K562 (cell line): ENCODE measurements at regions not wholly inside any gene's neighbourhood (a gene's known extent, or its start where the extent isn't known, plus 50 kb on each side); places are given as distances from the start of the nearest gene placed in this dataset.

Experiments used
- ATAC-seq: fragments of 200-7000 bp; cut with Tn5 transposase; 3 replicates; pipeline ENCODE4 v1.9.1; 2020; ENCODE audit warnings: moderate library complexity
- BruUV-seq: library from RNA; stranded (reverse); fragments of 400-500 nt; replicated peaks from 2 replicates; lab custom pipeline; 2021; lab: Mats Ljungman, UMichigan
- CTCF ChIA-PET: fragments of 300-600 bp; formaldehyde crosslinking; extraction: SDS; loops from one replicate; lab custom pipeline; 2021; ENCODE audit warnings: low intra/inter-chr PET ratio; lab: Yijun Ruan, JAX
- POLR2A ChIA-PET: fragments of 300-600, 350-650 bp; sonication (Branson Sonifier 250); formaldehyde crosslinking; extraction: SDS; loops from one replicate; lab custom pipeline; 2021; ENCODE audit warnings: antibody characterized with exemption, inconsistent platforms; lab: Yijun Ruan, JAX
- DNase-seq, 4 experiments: peaks; one replicate each; pipeline versions ENCODE4 v3.0.0 to v3.0.0-alpha.2; 2011 to 2018; ENCODE audit warnings: low spot score in 3 of 4, mixed read lengths in 3 of 4; ENCODE audit errors: extremely low read depth in 1 of 4
- FAIRE-seq: peaks from 2 replicates; lab custom pipeline; 2011; peaks lifted over from hg19 to GRCh38; lab: Jason Lieb, UNC
- H2AFZ ChIP-seq: 2 replicates; pipeline ENCODE4 v1.6.0; 2011; ENCODE audit warnings: low read depth, low read length, control low read depth, inconsistent platforms
- H3K27ac ChIP-seq: fragments of 200-600 bp; 3 replicates; pipeline ENCODE4 v1.8.0; 2011; ENCODE audit warnings: low read depth, mild to moderate bottlenecking, control low read depth, inconsistent platforms, low read length, moderate library complexity, mixed read lengths; ENCODE audit errors: extremely low read depth
- H3K27me3 ChIP-seq, 2 experiments: fragments of 300-600 bp in 1 of 2; 2 replicates in 1 of 2; 3 replicates in 1 of 2; pipeline versions ENCODE4 v1.6.0 to v1.8.0; 2011; ENCODE audit warnings: inconsistent platforms in 2 of 2, low read length in 2 of 2, mild to moderate bottlenecking in 1 of 2, mixed read lengths in 1 of 2, moderate library complexity in 1 of 2; ENCODE audit not compliant: control insufficient read depth in 2 of 2, insufficient read depth in 2 of 2
- H3K36me3 ChIP-seq: fragments of 300-600 bp; 3 replicates; pipeline ENCODE4 v1.8.0; 2011; ENCODE audit warnings: mild to moderate bottlenecking, low read length, inconsistent platforms; ENCODE audit not compliant: control insufficient read depth, insufficient read depth
- H3K4me1 ChIP-seq, 2 experiments: fragments of 200-600 bp in 1 of 2; replicated peaks in 1 of 2; 2 replicates in 1 of 2; 3 replicates in 1 of 2; pipeline versions ENCODE4 v1.5.1 to v1.8.0; 2011; ENCODE audit warnings: inconsistent platforms in 2 of 2, low read length in 2 of 2, mild to moderate bottlenecking in 1 of 2, mixed read lengths in 1 of 2, moderate library complexity in 1 of 2; ENCODE audit not compliant: control insufficient read depth in 2 of 2, insufficient read depth in 2 of 2
- H3K4me2 ChIP-seq: 2 replicates; pipeline ENCODE4 v1.6.1; 2011; ENCODE audit warnings: low read length, control low read depth, inconsistent platforms, mixed read lengths; ENCODE audit not compliant: insufficient read depth
- H3K4me3 ChIP-seq: fragments of 200-600 bp; sonication (generic), shearing (Covaris generic); 2 replicates; pipeline ENCODE4 v1.5.1; 2016; ENCODE audit warnings: control low read depth, inconsistent platforms
- H3K79me2 ChIP-seq: fragments of 200-600 bp; 3 replicates; pipeline ENCODE4 v1.8.0; 2011; ENCODE audit warnings: low read length, inconsistent platforms; ENCODE audit not compliant: control insufficient read depth, insufficient read depth
- H3K9ac ChIP-seq, 2 experiments: 2 replicates each; pipeline versions ENCODE4 v1.6.0 to v1.6.1; 2011; ENCODE audit warnings: low read depth in 2 of 2, low read length in 2 of 2, control low read depth in 1 of 2, inconsistent platforms in 1 of 2, mild to moderate bottlenecking in 1 of 2, mixed read lengths in 1 of 2; ENCODE audit not compliant: insufficient read depth in 1 of 2
- H3K9me1 ChIP-seq: one replicate; pipeline ENCODE4 v1.6.0; 2011; ENCODE audit warnings: inconsistent platforms, mild to moderate bottlenecking, low read length, moderate library complexity; ENCODE audit not compliant: control insufficient read depth, insufficient read depth
- H3K9me3 ChIP-seq: replicated peaks from 2 replicates; pipeline ENCODE4 v1.5.1; 2011; ENCODE audit warnings: low read depth, low read length, inconsistent platforms; ENCODE audit not compliant: control insufficient read depth, insufficient read depth
- H4K20me1 ChIP-seq: replicated peaks from 2 replicates; pipeline ENCODE4 v1.6.1; 2011; ENCODE audit warnings: low read length, inconsistent platforms, mixed read lengths; ENCODE audit not compliant: control insufficient read depth, insufficient read depth
- AFF1 ChIP-seq, 2 experiments: fragments of 450-650 bp; IDR thresholded peaks; 2 replicates each; pipeline ENCODE4 v1.6.1; 2018; ENCODE audit warnings: mild to moderate bottlenecking in 2 of 2, low read depth in 1 of 2; ENCODE audit not compliant: partially characterized antibody in 2 of 2
- E2F6 ChIP-seq, 2 experiments: IDR thresholded peaks; 2 replicates each; pipeline ENCODE4 v1.6.1; 2011; ENCODE audit warnings: borderline replicate concordance in 1 of 2, control low read depth in 1 of 2, low read depth in 1 of 2, low read length in 1 of 2, mild to moderate bottlenecking in 1 of 2, mixed read lengths in 1 of 2, moderate library complexity in 1 of 2; ENCODE audit not compliant: insufficient read depth in 1 of 2, insufficient read length in 1 of 2, poor library complexity in 1 of 2, severe bottlenecking in 1 of 2; ENCODE audit errors: extremely low read depth in 1 of 2
- ELF2 ChIP-seq: fragments of 250-450 bp; sonication (Bioruptor Pico); IDR thresholded peaks from 2 replicates; pipeline ENCODE4 v1.5.0; 2021; ENCODE audit warnings: mild to moderate bottlenecking
- TAF15 ChIP-seq: fragments of 200-400 bp; formaldehyde crosslinking; IDR thresholded peaks from 2 replicates; pipeline ENCODE4 v1.6.1; 2017; ENCODE audit warnings: mild to moderate bottlenecking, low read depth, low read length, moderate library complexity
- TAF9B ChIP-seq: fragments of 450-650 bp; IDR thresholded peaks from 2 replicates; pipeline ENCODE4 v1.6.1; 2018; ENCODE audit warnings: mild to moderate bottlenecking; ENCODE audit not compliant: partially characterized antibody
- ZBTB12 ChIP-seq: fragments of 250-450 bp; sonication (Bioruptor Pico); IDR thresholded peaks from 2 replicates; pipeline ENCODE4 v1.4.0; 2020
- ZBTB8A ChIP-seq: fragments of 450-650 bp; IDR thresholded peaks from 2 replicates; pipeline ENCODE4 v1.6.1; 2018; ENCODE audit warnings: mild to moderate bottlenecking, moderate library complexity; ENCODE audit not compliant: partially characterized antibody
- ZNF395 ChIP-seq: fragments of 200-800 bp; sonication (Bioruptor generic); IDR thresholded peaks from 2 replicates; pipeline ENCODE4 v1.6.1; 2017; ENCODE audit warnings: missing genetic modification characterization, missing compliant biosample characterization
- WGBS: fragments of 100-300 bp; shearing (Covaris generic); methylation state at CpG from one replicate; pipeline ENCODE4 v1.1.6; 2016; ENCODE audit warnings: low coverage, mixed read lengths; ENCODE audit not compliant: insufficient coverage; ENCODE audit errors: missing lambda C conversion rate; 5-methylcytosine and 5-hydroxymethylcytosine counted together
- in situ Hi-C: fragments of 300-500 bp; cut with MboI; formaldehyde crosslinking; loops from 4 replicates; pipeline ENCODE4 v1.15.0; 2018; ENCODE audit warnings: inconsistent platforms, mixed read lengths
- intact Hi-C: fragments of 100-400 bp; cut with micrococcal nuclease; formaldehyde crosslinking; loops from 2 replicates; pipeline ENCODE4 v1.14.2; 2022

GRCh38 chr4:164595751-164596150 is 158.2 kb upstream of the SMIM31 start:
- CTCF ChIA-PET: no interaction called here
- BruUV-seq: no TSS peak
- intact Hi-C loops: no loop called here
- H3K27ac ChIP-seq: no peak overlapping the region
- TF ChIP-seq E2F6 (IDR thresholded peaks at IDR 0.05; ENCODE audit: borderline replicate concordance in 1 of 2, extremely low read depth in 1 of 2, insufficient read depth in 1 of 2, insufficient read length in 1 of 2, low read depth in 1 of 2, low read length in 1 of 2, poor library complexity in 1 of 2, severe bottlenecking in 1 of 2) (no peak), AFF1 (IDR thresholded peaks at IDR 0.05; ENCODE audit: low read depth in 1 of 2, partially characterized antibody in 2 of 2) (no peak), TAF15 (no peak), ZNF395 (no peak), ZBTB12 (CRISPR knock-in tag) (no peak), ELF2 (CRISPR knock-in tag) (no peak), TAF9B (no peak), ZBTB8A (no peak)
- TF ChIP-seq, all 486 proteins: peak for 0
- no peaks in the 10 kb centered on the region for H3K4me1 ChIP-seq
- no peaks in the 10 kb centered on the region for H3K79me2 ChIP-seq
- in situ Hi-C loops: no loop called here
- no peak overlapping the region for H3K4me3 ChIP-seq
- no peaks in the 10 kb centered on the region for H3K9me3 ChIP-seq
- H2AFZ ChIP-seq: no peak overlapping the region
- no peaks in the 10 kb centered on the region for H3K36me3 ChIP-seq
- H3K9ac ChIP-seq: no peak overlapping the region
- 0% methylated on average over 4 of the region's 4 CpGs for WGBS
- H3K27me3 ChIP-seq: no peaks in the 10 kb centered on the region
- FAIRE-seq (no peak), ATAC-seq (no peak), DNase-seq (no peak)
- no peak overlapping the region for H3K4me2 ChIP-seq
- H3K9me1 ChIP-seq: no peaks in the 10 kb centered on the region
- POLR2A ChIA-PET: no interaction called here
- H4K20me1 ChIP-seq: no peaks in the 10 kb centered on the region
